Neural crest cell (in vitro differentiated cells): ENCODE measurements at regions not wholly inside any gene's neighbourhood (a gene's known extent, or its start where the extent isn't known, plus 50 kb on each side); places are given as distances from the start of the nearest gene placed in this dataset.

ENCODE experiments used
- DNase-seq: peaks from one replicate; pipeline ENCODE4 v3.0.0; 2021; ENCODE audit warnings: low read depth, mixed read lengths, low spot score
- H3K27ac Mint-ChIP-seq: one replicate; pipeline ENCODE4 v1.8.0; 2021; ENCODE audit warnings: mild to moderate bottlenecking, mixed read lengths; ENCODE audit not compliant: unreplicated experiment
- H3K27me3 Mint-ChIP-seq: 2 replicates; pipeline ENCODE4 v1.8.0; 2021; ENCODE audit warnings: low read depth, mild to moderate bottlenecking, mixed read lengths
- H3K36me3 Mint-ChIP-seq: 2 replicates; pipeline ENCODE4 v1.8.0; 2021; ENCODE audit warnings: low read depth, mild to moderate bottlenecking, mixed read lengths
- H3K4me1 Mint-ChIP-seq: 2 replicates; pipeline ENCODE4 v1.8.0; 2021; ENCODE audit warnings: mixed read lengths
- H3K4me3 Mint-ChIP-seq: one replicate; pipeline ENCODE4 v1.8.0; 2021; ENCODE audit warnings: mild to moderate bottlenecking, mixed read lengths
- H3K9me3 Mint-ChIP-seq: 2 replicates; pipeline ENCODE4 v1.8.0; 2021; ENCODE audit warnings: mixed read lengths
- CTCF ChIP-seq: fragments of 200-600 bp; sonication (generic); conservative IDR thresholded peaks from 2 replicates; pipeline ENCODE4 v1.5.0; 2021; ENCODE audit warnings: antibody characterized with exemption, mild to moderate bottlenecking

GRCh38 chr18:27377251-27377650, 192.1 kb upstream of the CHST9 start:
- no peak overlapping the region for H3K4me3 Mint-ChIP-seq
- no peak for DNase-seq
- no peak for TF ChIP-seq CTCF
- no peaks in the 10 kb centered on the region for H3K27me3 Mint-ChIP-seq
- H3K36me3 Mint-ChIP-seq, result no peaks in the 10 kb centered on the region
- H3K27ac Mint-ChIP-seq, result no peak overlapping the region
- no peaks in the 10 kb centered on the region for H3K9me3 Mint-ChIP-seq
- no peaks in the 10 kb centered on the region for H3K4me1 Mint-ChIP-seq

- Mint-ChIP-seq H3K27me3 (no peaks in the 10 kb centered on the region), H3K9me3 (no peaks in the 10 kb centered on the region), H3K27ac (no peak overlapping the region), H3K4me3 (no peak overlapping the region), H3K4me1 (no peaks in the 10 kb centered on the region), H3K36me3 (no peaks in the 10 kb centered on the region)
- TF ChIP-seq CTCF, result no peak
- DNase-seq, result no peak
These were observed 187.3 kb upstream of the CHST9 start for GRCh38 chr18:27372386-27372785.

- DNase-seq, result no peak
- H3K36me3 Mint-ChIP-seq, result no peaks in the 10 kb centered on the region
- H3K9me3 Mint-ChIP-seq, result no peaks in the 10 kb centered on the region
- no peaks in the 10 kb centered on the region for H3K27me3 Mint-ChIP-seq
- TF ChIP-seq CTCF, result no peak
- peaks cover 3% of the 10 kb centered on the region for H3K4me1 Mint-ChIP-seq
- H3K4me3 Mint-ChIP-seq, result no peak overlapping the region
- H3K27ac Mint-ChIP-seq, result no peak overlapping the region
These were observed 181.6 kb upstream of the CHST9 start for GRCh38 chr18:27366665-27367064.

GRCh38 chr18:27366151-27366550, 181.0 kb upstream of the CHST9 start:
- no peak for DNase-seq
- Mint-ChIP-seq H3K4me1 (peaks cover 3% of the 10 kb centered on the region), H3K27me3 (no peaks in the 10 kb centered on the region), H3K4me3 (no peak overlapping the region), H3K27ac (no peak overlapping the region), H3K36me3 (no peaks in the 10 kb centered on the region), H3K9me3 (no peaks in the 10 kb centered on the region)
- TF ChIP-seq CTCF, result no peak

GRCh38 chr18:27363872-27364271, 178.8 kb upstream of the CHST9 start:
- peak; percentile 67 for TF ChIP-seq CTCF
- Mint-ChIP-seq H3K27me3 (no peaks in the 10 kb centered on the region), H3K27ac (no peak overlapping the region), H3K9me3 (no peaks in the 10 kb centered on the region), H3K36me3 (no peaks in the 10 kb centered on the region), H3K4me1 (peaks cover 3% of the 10 kb centered on the region), H3K4me3 (no peak overlapping the region)
- DNase-seq, result no peak

GRCh38 chr18:27361477-27361876, 176.4 kb upstream of the CHST9 start:
- Mint-ChIP-seq H3K27ac (no peak overlapping the region), H3K9me3 (no peaks in the 10 kb centered on the region), H3K4me3 (no peak overlapping the region), H3K27me3 (no peaks in the 10 kb centered on the region), H3K36me3 (no peaks in the 10 kb centered on the region), H3K4me1 (peaks cover 3% of the 10 kb centered on the region)
- no peak for TF ChIP-seq CTCF
- DNase-seq, result no peak
